Right atrium auricular region (tissue), 2 donors: ENCODE measurements at regions not wholly inside any gene's neighbourhood (a gene's known extent, or its start where the extent isn't known, plus 50 kb on each side); places are given as distances from the start of the nearest gene placed in this dataset.

Experiments used
- DNase-seq: peaks from one replicate; pipeline ENCODE4 v3.0.0-alpha.2; 2019; ENCODE audit warnings: low spot score
- H3K27ac ChIP-seq, 2 donors: fragments of 200-600 bp; sonication (generic); 1 replicate in 1 of 2; 2 replicates in 1 of 2; pipeline ENCODE4 v1.5.1; 2016 to 2019
- H3K27me3 ChIP-seq, 2 donors: fragments of 200-600 bp; sonication (generic); one replicate each; pipeline versions ENCODE4 v1.5.1 to v1.6.0; 2017 to 2019
- H3K36me3 ChIP-seq: fragments of 200-600 bp; sonication (generic); one replicate; pipeline ENCODE4 v1.5.1; 2016
- H3K4me1 ChIP-seq, 2 donors: fragments of 200-600 bp; sonication (generic); one replicate each; pipeline versions ENCODE4 v1.5.1 to v1.6.0; 2017 to 2019
- H3K4me3 ChIP-seq, 2 donors: fragments of 200-600 bp; sonication (generic); 1 replicate in 1 of 2; 2 replicates in 1 of 2; pipeline ENCODE4 v1.5.1; 2017 to 2019; ENCODE audit warnings: mild to moderate bottlenecking in 1 of 2, moderate library complexity in 1 of 2
- H3K9me3 ChIP-seq, 2 donors: fragments of 200-600 bp; sonication (generic); one replicate each; pipeline ENCODE4 v1.5.1; 2019
- TF ChIP-seq, protein P1 (sequence below), 2 donors: fragments of 200-600 bp; sonication (generic); IDR thresholded peaks; one replicate each; pipeline ENCODE4 v1.5.1; 2019; ENCODE audit warnings: antibody characterized with exemption in 2 of 2

GRCh38 chr18:22109535-22109934, 59.9 kb upstream of the GATA6 start:
- TF ChIP-seq, protein P1, sequence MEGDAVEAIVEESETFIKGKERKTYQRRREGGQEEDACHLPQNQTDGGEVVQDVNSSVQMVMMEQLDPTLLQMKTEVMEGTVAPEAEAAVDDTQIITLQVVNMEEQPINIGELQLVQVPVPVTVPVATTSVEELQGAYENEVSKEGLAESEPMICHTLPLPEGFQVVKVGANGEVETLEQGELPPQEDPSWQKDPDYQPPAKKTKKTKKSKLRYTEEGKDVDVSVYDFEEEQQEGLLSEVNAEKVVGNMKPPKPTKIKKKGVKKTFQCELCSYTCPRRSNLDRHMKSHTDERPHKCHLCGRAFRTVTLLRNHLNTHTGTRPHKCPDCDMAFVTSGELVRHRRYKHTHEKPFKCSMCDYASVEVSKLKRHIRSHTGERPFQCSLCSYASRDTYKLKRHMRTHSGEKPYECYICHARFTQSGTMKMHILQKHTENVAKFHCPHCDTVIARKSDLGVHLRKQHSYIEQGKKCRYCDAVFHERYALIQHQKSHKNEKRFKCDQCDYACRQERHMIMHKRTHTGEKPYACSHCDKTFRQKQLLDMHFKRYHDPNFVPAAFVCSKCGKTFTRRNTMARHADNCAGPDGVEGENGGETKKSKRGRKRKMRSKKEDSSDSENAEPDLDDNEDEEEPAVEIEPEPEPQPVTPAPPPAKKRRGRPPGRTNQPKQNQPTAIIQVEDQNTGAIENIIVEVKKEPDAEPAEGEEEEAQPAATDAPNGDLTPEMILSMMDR (IDR thresholded peaks at IDR 0.05), result no peak
- no peaks in the 10 kb centered on the region for H3K36me3 ChIP-seq

GRCh38 chr18:22110461-22110924, 58.9 kb upstream of the GATA6 start:
- DNase-seq, result no peak
- H3K4me3 ChIP-seq, result no peak overlapping the region
- H3K9me3 ChIP-seq, result no peaks in the 10 kb centered on the region
- TF ChIP-seq, protein P1 (IDR thresholded peaks at IDR 0.05), result no peak
- peaks cover 0 to 2% of the 10 kb centered on the region in 2 donors for H3K4me1 ChIP-seq
- H3K36me3 ChIP-seq, result no peaks in the 10 kb centered on the region
- H3K27me3 ChIP-seq, result no peaks in the 10 kb centered on the region
- no peak overlapping the region for H3K27ac ChIP-seq

More at GRCh38 chr18:22109535-22109934, 59.9 kb upstream of the GATA6 start:
- no peak for DNase-seq
- Histone ChIP-seq H3K27me3 (no peaks in the 10 kb centered on the region), H3K4me3 (no peak overlapping the region), H3K4me1 (no peaks in the 10 kb centered on the region), H3K9me3 (no peaks in the 10 kb centered on the region), H3K27ac (no peak overlapping the region)

DNA sequence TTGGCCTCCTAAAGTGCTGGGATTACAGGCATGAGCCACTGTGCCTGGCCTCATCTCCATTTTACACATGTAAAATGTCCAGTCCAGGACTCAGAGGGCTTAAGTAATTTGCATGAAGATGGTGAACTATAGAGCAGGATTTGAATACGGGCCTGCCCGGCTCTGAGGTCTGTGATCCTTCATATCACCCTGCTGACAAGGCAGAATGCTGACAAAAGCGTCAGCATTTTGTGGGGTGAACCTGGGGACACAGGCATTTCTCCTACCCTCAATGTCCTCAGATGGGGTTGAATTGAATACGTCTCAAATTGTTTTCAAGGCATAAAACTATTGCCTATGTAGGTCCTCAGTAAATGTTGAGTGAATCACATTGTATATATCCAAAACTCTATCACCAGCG, 57.2 kb upstream of the GATA6 start:
- Histone ChIP-seq H3K9me3 (no peaks in the 10 kb centered on the region), H3K36me3 (no peaks in the 10 kb centered on the region), H3K4me3 (no peak overlapping the region), H3K27ac (no peak overlapping the region), H3K27me3 (no peaks in the 10 kb centered on the region), H3K4me1 (peaks cover 0 to 6% of the 10 kb centered on the region in 2 donors)
- no peak for DNase-seq
- TF ChIP-seq, protein P1 (IDR thresholded peaks at IDR 0.05), result no peak

- peak overlapping the region in 1 of 2 donors; percentile 18 for H3K27ac ChIP-seq
- H3K36me3 ChIP-seq, result no peaks in the 10 kb centered on the region
- no peak for DNase-seq
- H3K4me1 ChIP-seq, result peaks cover 0 to 6% of the 10 kb centered on the region in 2 donors
- H3K9me3 ChIP-seq, result no peaks in the 10 kb centered on the region
- no peak overlapping the region for H3K4me3 ChIP-seq
- H3K27me3 ChIP-seq, result no peaks in the 10 kb centered on the region
- TF ChIP-seq, protein P1 (IDR thresholded peaks at IDR 0.05), result no peak
Measured at GRCh38 chr18:22113144-22113844, 56.1 kb upstream of the GATA6 start.

- no peaks in the 10 kb centered on the region for H3K36me3 ChIP-seq
- H3K27ac ChIP-seq, result no peak overlapping the region
- DNase-seq, result no peak
- H3K4me3 ChIP-seq, result no peak overlapping the region
- H3K9me3 ChIP-seq, result no peaks in the 10 kb centered on the region
- TF ChIP-seq, protein P1 (IDR thresholded peaks at IDR 0.05), result no peak
- no peaks in the 10 kb centered on the region for H3K27me3 ChIP-seq
- peaks cover 0 to 6% of the 10 kb centered on the region in 2 donors for H3K4me1 ChIP-seq
Measured at GRCh38 chr18:22114526-22115321, 54.7 kb upstream of the GATA6 start.
